A549 (cell line): ENCODE measurements at regions not wholly inside any gene's neighbourhood (a gene's known extent, or its start where the extent isn't known, plus 50 kb on each side); places are given as distances from the start of the nearest gene placed in this dataset.

Experiments
- CTCF ChIP-seq: fragments of >200 bp; sonication (Bioruptor Twin); formaldehyde crosslinking; IDR thresholded peaks from 3 replicates; pipeline ENCODE4 v1.5.1; 2016
- PBX3 ChIP-seq: IDR thresholded peaks from 2 replicates; pipeline ENCODE4 v1.6.1; 2012
- POLR2A ChIP-seq: IDR thresholded peaks from 2 replicates; pipeline ENCODE4 v1.6.1; 2012; ENCODE audit warnings: mild to moderate bottlenecking, low read length
- RAD21 ChIP-seq, 2 experiments: fragments of >200 bp in 1 of 2; sonication (Bioruptor Twin) in 1 of 2; formaldehyde crosslinking in 1 of 2; IDR thresholded peaks in 1 of 2; conservative IDR thresholded peaks in 1 of 2; 2 replicates in 1 of 2; 3 replicates in 1 of 2; pipeline ENCODE4 v1.6.1; 2012 to 2018; ENCODE audit warnings: inconsistent platforms in 1 of 2
- RCOR1 ChIP-seq: fragments of 150-350 bp; IDR thresholded peaks from 2 replicates; pipeline ENCODE4 v1.6.1; 2014; ENCODE audit warnings: antibody characterized with exemption, low read length, low read depth
- RFX5 ChIP-seq: fragments of 450-650 bp; IDR thresholded peaks from 2 replicates; pipeline ENCODE4 v1.7.1; 2014; ENCODE audit warnings: antibody characterized with exemption, mild to moderate bottlenecking, moderate library complexity

- TF ChIP-seq CTCF: no peak
- TF ChIP-seq RCOR1: no peak
- no peak for TF ChIP-seq RAD21 (conservative IDR thresholded peaks at IDR 0.05 in 1 of 2, IDR thresholded peaks at IDR 0.05 in 1 of 2)
- TF ChIP-seq PBX3: no peak
- no peak for TF ChIP-seq POLR2A
- no peak for TF ChIP-seq RFX5
Measured at GRCh38 chr6:21526974-21527373, 66.6 kb upstream of the SOX4 start.
